GM12873 (cell line): ENCODE measurements at regions not wholly inside any gene's neighbourhood (a gene's known extent, or its start where the extent isn't known, plus 50 kb on each side); places are given as distances from the start of the nearest gene placed in this dataset.

ENCODE experiments used
- CTCF ChIP-seq: IDR thresholded peaks from 2 replicates; pipeline ENCODE4 v1.5.1; 2012; ENCODE audit warnings: low read depth, mild to moderate bottlenecking, moderate library complexity, low read length, control low read depth; ENCODE audit not compliant: insufficient read depth; ENCODE audit errors: missing control alignments

- no peak for TF ChIP-seq CTCF
These were observed 1018.6 kb upstream of the EYS start for GRCh38 chr6:66725670-66726069.

- no peak for TF ChIP-seq CTCF
These were observed 1010.8 kb upstream of the EYS start for GRCh38 chr6:66717801-66718200.

- TF ChIP-seq CTCF = no peak
These were observed 992.4 kb upstream of the EYS start for GRCh38 chr6:66699385-66699784.

- TF ChIP-seq CTCF = no peak
These were observed 982.6 kb upstream of the EYS start for GRCh38 chr6:66689608-66690007.

GRCh38 chr6:66687611-66688140 lies 980.6 kb upstream of the EYS start:
- TF ChIP-seq CTCF = no peak

- no peak for TF ChIP-seq CTCF
These were observed 968.9 kb upstream of the EYS start for GRCh38 chr6:66675906-66676305.

- no peak for TF ChIP-seq CTCF
These were observed 957.1 kb upstream of the EYS start for GRCh38 chr6:66664112-66664511.
